GM19025 (cell line): ENCODE measurements at regions not wholly inside any gene's neighbourhood (a gene's known extent, or its start where the extent isn't known, plus 50 kb on each side); places are given as distances from the start of the nearest gene placed in this dataset.

Experiments used
- ATAC-seq: cut with Tn5 transposase; IDR thresholded peaks from one replicate; pipeline ENCODE4 v1.9.1; 2021; ENCODE audit warnings: mild to moderate bottlenecking, low read depth, moderate library complexity; ENCODE audit not compliant: unreplicated experiment

- ATAC-seq: no peak
Measured at GRCh38 chr9:36728651-36729520, 156.2 kb downstream of the MELK start.

GRCh38 chr9:36729906-36730305, 157.2 kb downstream of the MELK start:
- ATAC-seq: no peak

GRCh38 chr9:36730414-36730813, 157.7 kb downstream of the MELK start:
- ATAC-seq: no peak

- no peak for ATAC-seq
Measured at GRCh38 chr9:36731068-36731956, 158.6 kb downstream of the MELK start.

- ATAC-seq: no peak
Measured at GRCh38 chr9:36734737-36735136, 162.0 kb downstream of the MELK start.

GRCh38 chr9:36736648-36737047, 164.0 kb downstream of the MELK start:
- no peak for ATAC-seq

- no peak for ATAC-seq
Measured at GRCh38 chr9:36738318-36738976, 165.8 kb downstream of the MELK start.

- ATAC-seq: no peak
Measured at GRCh38 chr9:36739373-36740116, 166.8 kb downstream of the MELK start.

- ATAC-seq: no peak
Measured at GRCh38 chr9:36742264-36742663, 169.6 kb downstream of the MELK start.

GRCh38 chr9:36744678-36745077, 172.0 kb downstream of the MELK start:
- ATAC-seq: no peak

GRCh38 chr9:36745977-36746376, 173.3 kb downstream of the MELK start:
- no peak for ATAC-seq

GRCh38 chr9:36746415-36746814, 173.7 kb downstream of the MELK start:
- ATAC-seq: no peak

- no peak for ATAC-seq
Measured at GRCh38 chr9:36748322-36748899, 175.7 kb downstream of the MELK start.

- ATAC-seq: no peak
Measured at GRCh38 chr9:36749461-36749860, 176.8 kb downstream of the MELK start.

- ATAC-seq: no peak
Measured at GRCh38 chr9:36750630-36751029, 177.9 kb downstream of the MELK start.

GRCh38 chr9:36755019-36755418, 182.3 kb downstream of the MELK start:
- no peak for ATAC-seq

- ATAC-seq: no peak
Measured at GRCh38 chr9:36759141-36759540, 186.4 kb downstream of the MELK start.

- ATAC-seq: no peak
Measured at GRCh38 chr9:36759976-36760375, 187.3 kb downstream of the MELK start.

- no peak for ATAC-seq
Measured at GRCh38 chr9:36760667-36761420, 188.1 kb downstream of the MELK start.
